ENCODE measurements at regions not wholly inside any gene's neighbourhood (a gene's known extent, or its start where the extent isn't known, plus 50 kb on each side); places are given as distances from the start of the nearest gene placed in this dataset.

DNA sequence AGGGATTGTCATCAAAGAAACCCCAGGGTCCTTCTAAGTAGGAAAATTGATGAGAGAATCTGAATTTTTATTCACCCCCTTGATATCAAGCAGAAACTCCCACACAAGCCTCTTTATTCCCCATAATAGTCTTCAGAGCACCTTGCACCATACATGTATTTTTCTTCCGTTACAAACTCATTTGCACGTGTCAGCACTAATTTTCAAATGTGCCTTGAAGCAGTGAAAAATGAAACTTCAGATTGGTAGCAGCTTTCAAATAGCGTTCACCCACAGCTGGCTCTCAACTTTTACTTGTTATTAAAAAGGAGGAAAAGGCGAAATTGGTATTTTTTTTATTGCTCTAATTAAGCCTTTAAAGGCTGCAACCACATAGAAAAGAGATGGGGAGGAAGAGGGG is 343.0 kb upstream of the TENM4 start:
- no peaks in the 10 kb centered on the region for H3K9me3 ChIP-seq (ENCODE audit: control insufficient read depth, low read length)
- no peaks in the 10 kb centered on the region for H3K27me3 ChIP-seq (ENCODE audit: control insufficient read depth, insufficient read depth, low read length, poor library complexity, severe bottlenecking)
- TF ChIP-seq, protein P1, sequence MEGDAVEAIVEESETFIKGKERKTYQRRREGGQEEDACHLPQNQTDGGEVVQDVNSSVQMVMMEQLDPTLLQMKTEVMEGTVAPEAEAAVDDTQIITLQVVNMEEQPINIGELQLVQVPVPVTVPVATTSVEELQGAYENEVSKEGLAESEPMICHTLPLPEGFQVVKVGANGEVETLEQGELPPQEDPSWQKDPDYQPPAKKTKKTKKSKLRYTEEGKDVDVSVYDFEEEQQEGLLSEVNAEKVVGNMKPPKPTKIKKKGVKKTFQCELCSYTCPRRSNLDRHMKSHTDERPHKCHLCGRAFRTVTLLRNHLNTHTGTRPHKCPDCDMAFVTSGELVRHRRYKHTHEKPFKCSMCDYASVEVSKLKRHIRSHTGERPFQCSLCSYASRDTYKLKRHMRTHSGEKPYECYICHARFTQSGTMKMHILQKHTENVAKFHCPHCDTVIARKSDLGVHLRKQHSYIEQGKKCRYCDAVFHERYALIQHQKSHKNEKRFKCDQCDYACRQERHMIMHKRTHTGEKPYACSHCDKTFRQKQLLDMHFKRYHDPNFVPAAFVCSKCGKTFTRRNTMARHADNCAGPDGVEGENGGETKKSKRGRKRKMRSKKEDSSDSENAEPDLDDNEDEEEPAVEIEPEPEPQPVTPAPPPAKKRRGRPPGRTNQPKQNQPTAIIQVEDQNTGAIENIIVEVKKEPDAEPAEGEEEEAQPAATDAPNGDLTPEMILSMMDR (conservative IDR thresholded peaks at IDR 0.05) = no peak
- no peaks in the 10 kb centered on the region for H3K9me3 Mint-ChIP-seq
- H3K4me1 Mint-ChIP-seq = no peaks in the 10 kb centered on the region
- no peak overlapping the region for H3K9ac ChIP-seq (ENCODE audit: extremely low read depth, low read length, poor library complexity, severe bottlenecking)
- no peak overlapping the region for H3K27ac ChIP-seq (ENCODE audit: low read depth, low read length)
- no peak for DNase-seq
- H3K27ac Mint-ChIP-seq = no peak overlapping the region
- H3K36me3 Mint-ChIP-seq (ENCODE audit: low read depth) = no peaks in the 10 kb centered on the region
- no peaks in the 10 kb centered on the region for H3K4me1 ChIP-seq (ENCODE audit: control insufficient read depth, insufficient read depth, low read length)
- no peaks in the 10 kb centered on the region for H3K36me3 ChIP-seq (ENCODE audit: control insufficient read depth, insufficient read depth, low read length)
- H3K4me3 Mint-ChIP-seq = no peak overlapping the region
- H3K27me3 Mint-ChIP-seq (ENCODE audit: insufficient read depth) = peaks cover 2% of the 10 kb centered on the region
- WGBS, 2 experiments (ENCODE audit: insufficient coverage in 1 of 2, insufficient read length in 1 of 2) = 83 to 84% methylated on average over 3 of the region's 4 CpGs
- H3K4me3 ChIP-seq (ENCODE audit: low read length) = no peak overlapping the region

DNA sequence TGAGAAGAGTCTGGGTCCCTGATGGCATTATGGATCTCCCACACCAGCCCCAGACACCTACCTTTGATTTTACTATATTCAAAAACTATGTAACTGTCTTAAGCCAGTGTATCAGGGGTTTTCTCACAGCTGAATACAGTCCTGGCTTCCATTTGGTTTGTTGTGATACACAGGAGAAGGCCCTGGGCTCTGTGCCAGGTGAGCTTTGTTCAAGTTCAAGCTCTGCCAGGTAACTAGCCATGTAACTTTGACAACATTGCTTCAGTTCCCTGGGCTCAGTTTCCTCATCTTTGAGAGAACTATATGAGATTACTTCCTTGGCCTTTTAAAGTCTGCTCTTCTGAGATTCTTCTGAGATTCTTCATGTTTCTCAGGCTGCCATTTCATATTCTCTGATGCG is 327.5 kb upstream of the TENM4 start:
- no peak overlapping the region for H3K27ac Mint-ChIP-seq

DNA sequence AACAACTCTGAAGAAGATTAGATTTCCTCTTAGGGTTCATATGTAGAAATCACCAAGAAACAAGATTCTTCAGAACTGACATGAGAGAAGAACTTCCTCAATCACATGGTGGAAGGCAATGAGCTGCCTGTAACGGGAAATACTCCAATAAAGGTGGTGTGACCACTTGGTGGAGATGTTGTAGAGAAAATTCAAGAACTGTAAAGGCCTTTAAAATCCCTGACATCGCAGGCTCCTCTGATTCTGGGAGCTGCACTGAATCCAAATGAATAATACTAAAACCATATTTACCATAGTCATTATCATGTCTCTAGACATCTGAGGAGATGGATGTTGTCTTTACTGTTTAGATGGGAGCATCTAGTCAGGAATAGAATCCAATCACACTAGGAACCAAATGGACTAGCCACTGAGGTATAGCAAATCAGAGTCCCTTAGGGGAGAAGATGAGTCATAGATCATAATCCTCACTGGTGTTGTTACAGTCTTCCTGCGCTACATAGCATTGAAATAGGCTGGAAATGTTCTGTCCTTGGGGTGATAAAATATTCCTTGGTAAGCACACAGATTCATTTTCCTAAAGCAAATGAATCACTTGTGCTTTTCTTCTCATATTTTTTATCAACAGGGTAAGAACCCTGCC is 321.6 kb upstream of the TENM4 start:
- Mint-ChIP-seq H3K9me3 (no peaks in the 10 kb centered on the region), H3K4me1 (peaks cover 9% of the 10 kb centered on the region), H3K27ac (no peak overlapping the region), H3K36me3 (ENCODE audit: low read depth) (no peaks in the 10 kb centered on the region), H3K4me3 (no peak overlapping the region), H3K27me3 (ENCODE audit: insufficient read depth) (peaks cover 5% of the 10 kb centered on the region)
- Histone ChIP-seq H3K27ac (ENCODE audit: low read depth, low read length) (no peak overlapping the region), H3K9ac (ENCODE audit: extremely low read depth, low read length, poor library complexity, severe bottlenecking) (no peak overlapping the region), H3K36me3 (ENCODE audit: control insufficient read depth, insufficient read depth, low read length) (no peaks in the 10 kb centered on the region), H3K9me3 (ENCODE audit: control insufficient read depth, low read length) (no peaks in the 10 kb centered on the region), H3K4me3 (ENCODE audit: low read length) (no peak overlapping the region), H3K4me1 (ENCODE audit: control insufficient read depth, insufficient read depth, low read length) (no peaks in the 10 kb centered on the region), H3K27me3 (ENCODE audit: control insufficient read depth, insufficient read depth, low read length, poor library complexity, severe bottlenecking) (peaks cover 5% of the 10 kb centered on the region)
- 71 to 83% methylated on average over 1 to 3 of the region's 3 CpGs for WGBS, 2 experiments (ENCODE audit: insufficient coverage in 1 of 2, insufficient read length in 1 of 2)
- TF ChIP-seq, protein P1 (conservative IDR thresholded peaks at IDR 0.05) = peak; percentile 71
- no peak for DNase-seq

More for the DNA sequence above, 327.5 kb upstream of the TENM4 start:
- H3K27ac ChIP-seq (ENCODE audit: low read depth, low read length) = no peak overlapping the region
- Mint-ChIP-seq H3K4me3 (no peak overlapping the region), H3K4me1 (peaks cover 3% of the 10 kb centered on the region), H3K9me3 (no peaks in the 10 kb centered on the region), H3K36me3 (ENCODE audit: low read depth) (no peaks in the 10 kb centered on the region), H3K27me3 (ENCODE audit: insufficient read depth) (peaks cover 22% of the 10 kb centered on the region)
- H3K9me3 ChIP-seq (ENCODE audit: control insufficient read depth, low read length) = no peaks in the 10 kb centered on the region
- no peaks in the 10 kb centered on the region for H3K36me3 ChIP-seq (ENCODE audit: control insufficient read depth, insufficient read depth, low read length)
- TF ChIP-seq, protein P1 (conservative IDR thresholded peaks at IDR 0.05) = no peak
- WGBS, 2 experiments (ENCODE audit: insufficient coverage in 1 of 2, insufficient read length in 1 of 2) = 0% methylated on average over 1 of the region's 1 CpG
- H3K4me3 ChIP-seq (ENCODE audit: low read length) = no peak overlapping the region
- H3K27me3 ChIP-seq (ENCODE audit: control insufficient read depth, insufficient read depth, low read length, poor library complexity, severe bottlenecking) = peaks cover 5% of the 10 kb centered on the region
- DNase-seq = no peak
- no peak overlapping the region for H3K9ac ChIP-seq (ENCODE audit: extremely low read depth, low read length, poor library complexity, severe bottlenecking)
- H3K4me1 ChIP-seq (ENCODE audit: control insufficient read depth, insufficient read depth, low read length) = no peaks in the 10 kb centered on the region

Measured in endodermal cell (in vitro differentiated cells).